HG03354 (cell line): ENCODE measurements at regions not wholly inside any gene's neighbourhood (a gene's known extent, or its start where the extent isn't known, plus 50 kb on each side); places are given as distances from the start of the nearest gene placed in this dataset.

Source experiments
- ATAC-seq: cut with Tn5 transposase; IDR thresholded peaks from one replicate; pipeline ENCODE4 v1.9.1; 2021; ENCODE audit warnings: mild to moderate bottlenecking; ENCODE audit not compliant: unreplicated experiment, poor library complexity, severe bottlenecking

DNA sequence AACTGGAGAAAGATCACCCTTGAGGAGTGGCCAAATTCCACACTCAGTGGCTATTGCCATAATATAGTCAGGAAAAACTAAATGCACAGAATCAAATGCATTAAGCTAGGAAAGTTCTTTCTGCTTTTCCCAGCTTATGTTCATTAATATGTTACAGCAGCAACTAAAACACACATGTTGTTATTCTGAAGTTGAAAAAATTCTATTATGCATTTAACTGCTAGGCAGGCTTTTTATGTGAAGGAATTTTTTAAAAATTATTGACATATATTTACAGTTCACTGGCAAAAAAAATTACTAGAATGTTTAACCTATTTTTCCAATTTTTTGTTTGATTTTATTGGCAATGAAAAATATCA, 135.2 kb upstream of the IL12A start:
- no peak for ATAC-seq

DNA sequence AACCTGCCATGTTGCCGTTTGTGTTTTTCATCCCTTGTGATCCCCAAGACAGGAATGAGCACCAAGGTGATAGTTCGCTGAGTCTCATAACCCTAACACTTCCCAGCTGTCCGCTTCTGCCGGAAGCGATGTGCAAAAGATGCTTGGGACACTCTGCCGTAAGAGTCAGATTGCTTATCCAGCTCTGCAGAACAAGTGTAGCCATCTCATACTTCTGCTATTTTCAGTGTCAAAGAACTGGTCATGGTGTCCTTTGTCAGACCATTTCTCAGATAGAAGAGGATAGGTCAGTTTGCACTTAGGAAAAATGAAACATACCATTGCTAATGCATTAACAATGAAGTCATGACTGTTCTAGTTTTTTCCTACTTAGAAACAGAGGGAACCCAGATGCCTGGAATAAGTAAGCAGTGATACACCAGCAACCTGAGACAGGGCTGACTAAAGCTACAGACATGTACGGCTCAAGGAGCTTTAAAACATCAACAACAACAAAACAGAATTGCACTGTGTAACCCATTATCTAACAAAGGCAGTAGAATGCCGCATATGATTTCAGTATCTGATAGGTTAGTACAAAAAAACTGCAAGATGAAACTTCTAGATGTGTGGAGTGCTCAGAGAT, 134.0 kb upstream of the IL12A start:
- no peak for ATAC-seq

DNA sequence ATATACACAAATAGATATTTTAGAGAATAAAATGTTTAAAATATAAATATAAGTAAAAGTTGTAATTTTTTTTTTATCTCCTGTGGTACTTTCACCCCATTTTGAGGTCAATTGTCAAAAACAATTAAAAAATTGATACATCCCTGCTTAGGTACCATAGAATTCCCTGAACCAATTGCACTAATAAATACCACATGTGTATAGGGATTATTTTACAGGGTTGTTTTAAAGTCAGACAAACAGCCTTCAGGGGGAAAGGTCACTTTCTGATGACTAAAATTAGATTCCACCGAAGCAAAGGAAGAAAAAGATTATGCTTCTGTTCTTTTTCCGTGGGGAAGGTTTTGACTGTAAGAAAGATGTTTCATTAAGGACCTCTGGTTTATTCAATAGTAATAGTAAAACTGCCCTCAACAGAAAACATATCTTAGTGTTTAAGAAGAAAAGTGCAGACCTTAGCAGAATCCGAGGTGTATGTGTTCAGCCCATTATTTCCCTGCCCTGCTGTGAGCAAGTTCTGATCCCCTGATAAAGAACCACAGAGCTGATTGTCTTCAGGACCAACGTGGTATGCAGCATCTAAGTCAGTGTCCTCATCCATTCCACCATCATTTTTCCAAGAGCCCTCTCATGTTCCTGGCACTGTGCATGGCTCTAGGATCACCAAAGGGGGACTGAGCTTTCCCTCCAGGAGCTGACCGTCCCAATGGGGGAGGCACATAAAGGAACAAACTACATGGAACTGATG, 132.9 kb upstream of the IL12A start:
- ATAC-seq: no peak

DNA sequence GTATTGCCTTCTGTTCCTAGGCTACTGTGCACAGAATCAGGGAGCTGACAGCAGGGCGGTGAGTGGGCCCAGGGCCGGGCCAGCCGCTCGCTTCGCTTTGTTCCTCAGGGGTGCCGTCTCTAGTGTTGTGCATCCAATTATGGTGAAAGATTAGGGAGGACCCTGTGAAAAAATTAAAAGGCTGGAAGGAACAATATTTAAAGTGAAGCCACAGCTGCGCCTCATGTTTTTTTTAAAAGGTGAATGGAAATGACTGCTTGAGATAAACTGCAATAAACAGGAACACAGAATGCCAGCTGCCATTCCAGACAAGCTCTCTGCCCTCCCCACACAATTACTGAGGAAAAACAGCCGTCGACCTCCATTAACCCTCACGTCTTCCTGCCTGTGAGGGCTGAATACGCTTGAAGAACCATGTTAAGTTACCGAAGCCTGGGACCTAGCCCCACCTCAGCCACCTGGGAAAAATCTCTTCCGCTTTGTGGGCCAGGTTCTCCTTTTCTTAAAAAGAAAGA, 132.0 kb upstream of the IL12A start:
- ATAC-seq: no peak

DNA sequence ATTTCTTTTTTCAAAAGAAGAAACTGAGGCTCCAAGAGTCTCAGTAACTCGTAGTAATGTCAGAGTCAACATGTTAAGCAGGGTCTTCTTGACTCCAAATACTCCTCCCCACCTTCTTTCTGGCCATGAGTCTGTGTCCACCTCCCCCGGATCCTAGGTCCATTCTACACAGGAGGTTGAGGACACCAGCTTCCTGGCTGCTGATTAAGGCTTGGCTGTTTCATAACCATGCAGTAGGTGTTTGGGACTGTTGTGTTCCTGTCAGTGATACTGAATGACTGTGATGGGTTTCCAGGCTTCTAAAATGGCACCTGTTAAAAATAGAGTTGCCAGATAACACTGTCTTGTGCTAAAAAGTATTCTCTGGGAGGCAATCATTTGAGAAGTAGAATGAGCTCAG, 130.8 kb upstream of the IL12A start:
- ATAC-seq: no peak

DNA sequence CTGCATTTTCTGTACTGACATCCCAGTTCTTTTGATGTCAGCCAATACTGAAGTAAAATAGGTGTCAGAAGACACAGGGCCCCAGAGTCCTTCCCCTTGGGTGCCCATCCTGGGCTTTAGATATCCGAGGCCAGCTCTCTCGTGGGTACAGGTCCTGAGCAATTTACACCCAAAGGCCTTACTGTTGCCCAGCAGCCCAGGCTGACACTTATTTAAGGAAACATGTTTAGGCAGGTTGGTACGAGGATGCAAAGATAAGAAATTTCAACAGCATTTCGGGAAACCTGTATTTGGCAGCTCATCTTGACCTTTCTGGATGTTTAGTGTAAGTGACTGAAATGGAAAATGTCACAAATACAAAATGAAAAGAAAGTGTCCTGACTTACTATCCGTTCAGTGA, 130.0 kb upstream of the IL12A start:
- ATAC-seq: no peak

DNA sequence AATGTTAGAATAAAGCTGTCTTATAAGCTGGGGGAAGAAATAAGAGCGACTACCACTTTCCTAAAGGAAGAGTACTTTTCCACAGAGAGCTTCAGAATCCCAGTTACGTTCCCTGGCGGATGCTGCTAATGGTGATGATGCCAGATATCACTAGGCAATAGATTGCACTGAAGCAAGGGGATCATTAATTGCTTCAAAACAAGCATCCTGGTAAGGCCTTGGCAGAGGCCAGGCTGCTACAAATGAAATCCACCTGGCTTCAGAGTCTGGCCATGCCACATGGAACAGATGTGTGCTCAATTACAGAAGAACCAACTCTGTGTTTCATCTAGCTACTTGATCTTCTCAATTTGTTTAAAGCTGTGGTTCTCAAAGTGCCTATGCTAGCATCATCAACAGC, 129.2 kb upstream of the IL12A start:
- no peak for ATAC-seq

DNA sequence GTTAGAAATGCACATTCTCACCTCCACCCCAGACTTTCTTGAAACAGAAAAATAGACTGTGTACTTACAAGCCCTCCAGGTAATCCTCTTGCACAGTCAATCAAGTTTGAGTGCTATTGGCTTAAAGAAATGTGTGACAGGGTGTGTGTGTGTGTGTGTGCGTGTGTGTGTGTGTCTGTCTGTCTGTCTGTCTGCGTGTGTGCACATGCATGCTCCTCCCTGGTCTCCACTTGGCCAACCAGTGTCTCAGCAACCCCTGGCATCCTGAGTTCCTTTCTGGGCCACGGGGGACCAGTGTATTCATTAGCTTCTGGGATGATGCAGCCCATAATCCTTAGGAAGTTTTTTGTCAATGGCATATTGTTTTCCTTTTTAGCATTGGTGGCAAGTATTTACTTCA, 128.8 kb upstream of the IL12A start:
- ATAC-seq: no peak

DNA sequence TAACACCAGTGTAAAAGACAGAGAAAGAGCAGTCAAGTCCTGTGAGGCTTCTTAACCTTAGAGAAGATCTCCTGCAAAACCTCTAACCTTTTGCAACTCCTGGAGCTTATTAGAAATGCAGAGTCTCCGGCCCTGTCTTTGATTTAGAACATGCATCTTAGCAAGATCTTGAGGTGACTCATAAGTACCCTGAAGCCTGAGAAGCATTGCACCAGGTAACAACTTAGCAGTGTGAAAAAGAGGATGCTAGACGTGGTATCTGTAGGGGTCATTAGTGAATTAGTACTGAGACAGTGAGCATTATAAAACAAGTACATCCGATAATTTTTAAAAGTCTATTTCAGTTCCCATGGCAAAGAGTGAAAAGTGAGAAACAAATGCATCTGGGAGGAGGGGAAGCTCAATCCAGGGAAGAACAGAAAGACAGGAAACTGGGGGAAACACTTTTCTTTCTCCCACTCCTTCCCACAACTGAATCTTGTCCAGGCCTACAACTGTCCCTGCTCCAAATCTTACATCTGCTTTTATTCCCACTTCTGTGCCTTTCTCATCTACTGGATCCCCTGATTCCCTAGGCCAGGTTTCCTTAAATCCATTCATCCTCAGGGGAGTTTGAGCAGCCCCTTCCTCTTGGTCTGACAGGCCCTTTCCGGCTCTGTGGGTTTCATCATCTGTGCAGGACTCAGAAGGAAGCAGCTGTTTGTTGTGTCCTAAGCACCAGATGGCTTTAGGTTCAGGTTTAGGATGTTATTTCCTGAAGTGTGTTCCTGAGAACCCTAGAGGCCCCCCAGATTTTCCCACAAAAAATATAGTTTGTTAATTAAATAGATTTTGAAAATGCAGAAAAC, 128.1 kb upstream of the IL12A start:
- peak; percentile 44 for ATAC-seq

DNA sequence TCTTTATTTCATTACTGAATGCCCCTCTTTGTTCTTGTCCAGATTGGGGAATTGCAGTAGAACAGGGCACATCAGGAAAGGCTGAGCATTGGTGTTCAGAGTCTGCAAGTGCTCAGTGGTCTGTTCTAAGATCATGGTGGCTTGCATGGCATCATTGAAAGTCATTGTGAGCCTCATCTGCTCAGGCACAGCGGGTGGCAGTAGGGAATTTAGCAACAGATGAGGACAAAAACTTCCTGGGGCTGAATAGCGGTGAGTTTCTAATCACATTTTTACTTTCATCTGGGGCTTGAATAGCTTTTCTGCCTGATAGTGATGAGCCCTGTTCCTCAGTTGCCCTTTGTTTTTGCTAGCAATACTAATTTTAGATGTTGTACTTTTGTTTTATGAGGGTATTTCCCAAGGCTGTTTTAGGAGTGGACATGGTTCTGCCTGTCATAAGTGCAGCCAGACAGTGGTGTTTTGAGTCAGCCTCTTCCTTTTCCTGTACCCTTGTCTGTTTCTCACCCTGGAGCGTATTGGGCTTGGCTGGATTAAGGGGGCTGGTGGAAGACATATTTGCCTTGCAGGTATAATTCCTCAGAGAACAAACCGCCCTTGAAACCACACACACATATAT, 127.2 kb upstream of the IL12A start:
- peak; percentile 69 for ATAC-seq

DNA sequence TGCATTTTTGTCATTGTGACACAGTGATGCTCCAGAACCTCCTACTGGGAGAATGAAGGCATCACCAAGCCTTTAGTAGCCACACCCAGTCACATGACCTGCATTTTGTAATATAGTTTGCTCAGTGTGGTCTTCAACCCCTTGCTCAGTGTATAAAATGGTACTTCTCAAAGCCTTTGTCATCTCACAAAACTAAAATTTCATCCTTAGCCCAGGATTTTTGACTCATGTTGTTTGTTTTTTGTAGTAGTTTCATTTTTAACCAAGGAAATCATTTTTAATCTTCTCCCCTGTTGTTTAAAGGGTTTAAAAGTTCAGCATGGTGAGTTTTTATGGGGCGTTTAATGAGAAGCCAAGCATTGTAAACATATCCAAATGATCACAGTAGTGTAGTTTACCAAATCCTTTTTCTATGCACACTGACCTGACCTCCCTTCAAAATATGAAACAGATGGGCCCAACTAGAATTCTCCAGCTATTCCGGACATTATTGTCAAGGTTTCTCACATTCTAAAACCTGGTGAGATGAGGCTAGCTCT, 123.5 kb upstream of the IL12A start:
- ATAC-seq: no peak

DNA sequence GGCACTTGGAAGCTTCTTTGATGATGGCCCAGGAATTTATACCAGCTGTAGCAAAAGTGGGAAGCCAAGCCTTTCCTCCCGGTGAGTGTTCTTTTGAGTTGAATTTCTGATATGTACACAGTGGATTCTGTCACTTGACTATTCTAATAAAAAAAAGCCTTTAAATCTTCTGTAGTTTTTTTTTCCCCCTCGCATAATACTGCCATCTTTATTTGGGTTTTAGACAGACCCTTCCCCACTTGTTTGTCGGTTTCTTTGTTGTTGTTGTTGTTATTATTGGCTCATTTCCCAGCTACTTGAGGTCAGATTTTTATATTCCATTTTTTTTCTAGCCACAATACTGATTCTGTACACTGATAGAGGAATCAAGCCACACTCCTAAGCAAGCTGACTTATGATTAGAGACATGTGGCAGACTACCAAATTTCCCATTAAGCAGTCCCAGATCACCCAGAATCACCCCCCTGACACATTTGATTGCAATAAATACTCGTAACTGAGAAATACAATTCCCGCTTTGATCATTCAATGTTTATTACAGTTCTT, 122.4 kb upstream of the IL12A start:
- no peak for ATAC-seq

DNA sequence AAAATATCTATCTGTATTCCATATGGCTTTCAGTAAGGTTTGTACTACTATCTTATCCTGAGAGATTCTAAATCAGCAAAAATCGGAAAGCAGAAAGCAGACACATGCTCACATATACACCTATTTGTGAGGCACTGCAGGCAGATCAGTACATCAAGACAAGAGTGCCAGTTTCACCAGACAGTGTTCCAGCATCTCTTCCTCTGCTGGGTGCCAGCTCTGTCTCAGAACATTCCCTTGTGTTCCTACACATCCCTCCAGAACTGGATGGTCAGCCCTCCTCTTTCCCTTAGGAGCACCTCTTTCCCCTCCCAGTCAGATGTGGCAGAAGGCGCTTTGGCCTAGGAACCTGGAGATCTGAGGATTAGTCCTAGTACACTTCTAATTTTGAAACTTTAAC, 121.3 kb upstream of the IL12A start:
- no peak for ATAC-seq

DNA sequence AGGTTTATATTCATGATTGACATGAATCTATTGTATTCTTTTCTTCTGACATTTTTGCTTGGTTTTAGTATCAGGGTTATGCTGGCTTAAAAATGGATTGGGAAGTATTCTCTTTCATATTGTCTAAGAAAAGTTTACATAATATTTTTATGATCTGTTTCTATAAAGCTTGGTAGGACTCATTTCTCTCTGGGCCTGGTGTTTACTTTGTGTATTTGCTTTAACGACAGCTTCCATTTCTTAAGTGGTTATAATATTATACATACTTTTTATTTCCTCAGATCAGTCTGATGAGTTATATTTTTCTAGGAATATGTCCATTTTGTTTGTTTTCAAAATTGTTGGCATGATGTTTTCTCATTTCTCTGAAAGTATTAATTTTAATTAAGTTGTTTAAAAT, 117.9 kb upstream of the IL12A start:
- ATAC-seq: no peak

DNA sequence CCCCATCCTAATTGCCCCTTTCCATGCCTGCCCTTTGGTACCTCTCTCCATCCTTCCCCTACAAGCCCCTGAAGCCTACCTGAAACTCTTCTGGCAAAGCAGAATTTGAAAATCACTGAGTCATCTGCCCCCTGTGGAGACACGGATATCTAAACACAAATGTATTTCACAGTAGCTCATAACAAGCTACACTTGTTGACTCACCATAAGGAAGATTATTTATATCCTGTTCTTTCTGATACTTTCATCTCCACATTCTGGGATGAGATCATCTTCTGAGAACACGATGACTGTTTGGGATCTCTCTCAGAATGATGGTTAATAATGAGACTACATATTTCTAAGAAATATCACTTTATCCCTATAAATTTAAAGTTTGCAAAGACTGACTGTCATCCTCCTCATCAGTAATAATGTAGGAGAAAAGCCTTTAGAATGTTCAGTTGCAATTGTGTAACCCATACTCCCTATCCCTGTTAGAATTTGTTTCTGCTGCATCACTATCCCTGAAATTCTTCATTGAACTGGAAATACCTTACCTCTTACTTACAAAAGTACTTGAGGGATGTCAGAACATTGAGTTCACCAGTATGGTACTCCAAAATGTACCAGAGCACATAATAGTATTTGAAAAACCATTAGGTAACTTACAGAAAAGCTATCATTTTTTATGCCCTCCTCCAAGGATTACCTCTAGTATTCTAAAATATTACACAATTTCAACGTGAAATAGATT, 116.1 kb upstream of the IL12A start:
- ATAC-seq: peak; percentile 58

DNA sequence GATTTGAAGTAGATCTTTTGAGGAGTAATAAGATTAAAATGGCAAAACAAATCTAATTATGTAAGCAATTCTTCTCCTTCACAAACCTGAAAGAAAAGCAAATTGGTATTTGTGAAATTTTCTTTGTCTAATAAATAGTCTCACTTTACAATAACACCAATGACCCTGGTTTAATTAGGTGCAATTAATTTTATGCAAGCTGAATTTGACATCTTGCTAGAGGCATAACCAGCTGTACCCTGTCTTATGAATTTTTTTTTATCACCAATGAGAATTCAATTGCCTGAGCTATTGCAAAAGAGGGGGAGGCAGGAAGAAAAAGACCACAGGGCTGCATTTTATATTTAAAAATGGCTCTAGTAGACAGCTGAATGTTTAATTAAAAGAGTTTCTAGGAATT, 113.5 kb upstream of the IL12A start:
- ATAC-seq: no peak

DNA sequence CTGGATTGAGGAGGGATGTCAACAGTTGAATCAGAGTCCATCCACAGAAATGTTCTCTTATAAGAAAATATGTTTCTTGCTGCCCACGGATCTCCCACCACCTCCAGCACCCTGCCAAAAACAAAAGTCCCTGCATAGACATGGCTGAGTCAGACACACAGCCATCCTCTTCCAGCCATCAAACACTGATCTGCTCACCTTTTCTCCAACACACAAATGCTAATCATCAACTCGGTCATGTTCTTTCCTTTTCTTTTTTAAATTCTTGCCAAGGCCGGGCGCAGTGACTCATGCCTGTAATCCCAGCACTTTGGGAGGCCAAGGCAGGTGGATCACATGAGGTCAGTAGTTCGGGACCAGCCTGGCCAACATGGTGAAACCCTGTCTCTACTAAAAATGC, 110.7 kb upstream of the IL12A start:
- no peak for ATAC-seq

DNA sequence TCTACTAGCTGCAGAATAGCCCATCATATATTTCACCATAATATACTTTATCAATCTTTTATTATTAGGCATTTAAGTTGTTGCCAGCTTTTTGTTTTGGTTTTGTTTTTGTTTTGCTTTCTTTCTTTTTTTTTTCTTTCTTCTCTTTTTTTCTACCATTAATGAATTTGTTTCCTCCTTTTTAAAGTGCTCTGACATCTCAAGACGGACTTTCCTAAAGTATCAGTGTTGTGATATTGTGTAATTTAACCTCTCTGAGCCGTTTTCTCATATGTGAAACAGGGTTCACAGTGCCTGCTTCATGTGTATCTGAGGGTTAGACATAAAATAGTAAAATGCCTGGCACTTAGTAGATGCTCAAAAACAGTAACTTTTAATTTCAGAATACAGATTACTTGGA, 109.5 kb upstream of the IL12A start:
- ATAC-seq: no peak

DNA sequence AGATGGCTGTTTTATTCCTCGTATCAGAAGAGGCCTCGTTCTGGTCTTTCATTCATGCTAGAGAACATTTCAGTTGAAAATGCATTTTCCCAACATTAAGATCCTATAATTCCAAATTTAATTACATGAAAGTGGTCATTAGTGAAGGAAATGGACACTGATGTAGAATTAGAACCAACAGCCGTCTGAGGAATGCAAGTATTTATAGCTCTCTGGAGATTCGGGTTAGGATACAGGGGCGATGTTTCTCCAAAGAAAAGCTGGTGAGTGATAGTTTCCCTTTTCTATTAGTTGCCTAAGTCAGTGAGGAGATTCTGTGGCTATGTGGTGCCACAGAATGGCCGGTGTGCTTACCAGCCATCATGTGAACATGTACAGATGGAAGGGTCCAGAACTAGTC, 109.0 kb upstream of the IL12A start:
- ATAC-seq: no peak
